Ureter (tissue), 1 donor: ENCODE measurements at regions not wholly inside any gene's neighbourhood (a gene's known extent, or its start where the extent isn't known, plus 50 kb on each side); places are given as distances from the start of the nearest gene placed in this dataset.
"Not testable (repeated sequence)": the region's sequence is repeated elsewhere in the genome, so short reads cannot be mapped to it uniquely, and the experiment has no call there.

Experiments used
- DNase-seq: peaks from one replicate; pipeline ENCODE4 v3.0.0-alpha.2; 2020; ENCODE audit warnings: low spot score
- donor health status: DM: yes; HTN: yes; CAD: no.

- no peak for DNase-seq
Measured at GRCh38 chrX:13223868-13224567, 95.8 kb downstream of the ATXN3L start.

GRCh38 chrX:13220916-13221315 lies 98.9 kb downstream of the ATXN3L start:
- no peak for DNase-seq

GRCh38 chrX:13219991-13220764 lies 99.7 kb downstream of the ATXN3L start:
- no peak for DNase-seq

- DNase-seq = no peak
Measured at GRCh38 chrX:13218758-13219157, 101.1 kb downstream of the ATXN3L start.

- no peak for DNase-seq
Measured at GRCh38 chrX:13216139-13216538, 103.7 kb downstream of the ATXN3L start.

- DNase-seq = no peak
Measured at GRCh38 chrX:13215729-13216128, 104.1 kb downstream of the ATXN3L start.

GRCh38 chrX:13212191-13212651 lies 107.6 kb downstream of the ATXN3L start:
- DNase-seq = no peak

- not testable (repeated sequence) for DNase-seq
Measured at GRCh38 chrX:13210142-13210541, 109.7 kb downstream of the ATXN3L start.

GRCh38 chrX:13209704-13210103 lies 110.1 kb downstream of the ATXN3L start:
- DNase-seq = not testable (repeated sequence)

GRCh38 chrX:13208281-13208935 lies 111.4 kb downstream of the ATXN3L start:
- DNase-seq = no peak

GRCh38 chrX:13203271-13203670 lies 116.6 kb downstream of the ATXN3L start:
- DNase-seq = no peak

- no peak for DNase-seq
Measured at GRCh38 chrX:13201605-13202219, 118.1 kb downstream of the ATXN3L start.

GRCh38 chrX:13200398-13200797 lies 119.5 kb downstream of the ATXN3L start:
- DNase-seq = no peak

- no peak for DNase-seq
Measured at GRCh38 chrX:13198762-13199064, 121.1 kb downstream of the ATXN3L start.

- DNase-seq = no peak
Measured at GRCh38 chrX:13198056-13198761, 121.6 kb downstream of the ATXN3L start.

GRCh38 chrX:13196782-13197181 lies 123.1 kb downstream of the ATXN3L start:
- DNase-seq = no peak

- DNase-seq = no peak
Measured at GRCh38 chrX:13195340-13195739, 124.5 kb downstream of the ATXN3L start.

GRCh38 chrX:13194291-13195103 lies 125.4 kb downstream of the ATXN3L start:
- DNase-seq = no peak

- no peak for DNase-seq
Measured at GRCh38 chrX:13190051-13190450, 129.8 kb downstream of the ATXN3L start.

GRCh38 chrX:13189380-13189779 lies 130.5 kb downstream of the ATXN3L start:
- no peak for DNase-seq
